Cerebellar nuclear complex (tissue), 1 donor: ENCODE measurements at regions not wholly inside any gene's neighbourhood (a gene's known extent, or its start where the extent isn't known, plus 50 kb on each side); places are given as distances from the start of the nearest gene placed in this dataset.

ENCODE experiments used
- DNase-seq, 2 experiments: peaks; one replicate each; lab custom pipeline; 2025; lab: John Stamatoyannopoulos, UW

- no peak for DNase-seq
These were observed 240.1 kb downstream of the RHOU start for GRCh38 chr1:228975238-228975907.

DNA sequence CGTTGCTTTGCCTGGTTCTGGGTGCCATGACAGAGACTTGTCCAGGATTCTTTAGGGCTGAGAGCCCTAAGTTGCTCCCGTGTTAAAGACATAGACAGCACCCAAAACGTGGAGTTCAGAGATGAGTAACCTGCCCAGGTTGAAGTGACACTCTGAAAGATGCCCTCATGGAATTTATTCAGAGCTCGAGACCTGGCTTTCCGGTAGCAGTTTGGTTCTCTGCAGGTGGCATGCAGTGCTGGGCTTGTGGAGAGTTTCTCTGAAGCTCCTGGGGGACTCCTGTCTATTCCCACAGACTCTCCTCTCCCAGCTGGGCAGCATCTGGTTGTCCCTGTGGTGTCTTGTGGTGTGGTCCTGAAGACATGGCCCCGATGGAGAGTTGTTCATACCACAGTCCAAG is 241.0 kb downstream of the RHOU start:
- no peak for DNase-seq

DNA sequence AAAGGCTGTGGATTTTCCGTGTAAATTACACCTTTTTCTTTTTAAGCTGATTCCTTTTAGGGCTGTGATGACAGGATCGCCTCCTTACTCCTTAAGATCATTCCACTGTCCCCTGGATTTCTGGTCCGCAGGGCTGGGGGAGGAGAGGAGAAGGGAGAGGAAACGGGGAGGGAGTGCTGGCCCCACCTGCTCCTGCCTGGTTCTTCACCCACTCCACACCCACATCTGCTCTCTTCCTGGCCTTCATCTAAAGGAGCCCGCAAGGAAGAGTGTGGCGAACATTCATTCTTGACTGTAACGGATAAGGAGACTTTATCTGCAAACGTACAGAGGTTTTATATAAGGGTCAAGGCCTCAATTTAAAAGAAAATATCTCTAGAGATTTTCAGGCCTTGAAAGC is 242.0 kb downstream of the RHOU start:
- DNase-seq, result no peak

GRCh38 chr1:228977741-228978140 is 242.5 kb downstream of the RHOU start:
- DNase-seq, result no peak

- peak in 1 of 2 experiments; percentile 4 for DNase-seq
These were observed 243.4 kb downstream of the RHOU start for GRCh38 chr1:228978484-228979324.

DNA sequence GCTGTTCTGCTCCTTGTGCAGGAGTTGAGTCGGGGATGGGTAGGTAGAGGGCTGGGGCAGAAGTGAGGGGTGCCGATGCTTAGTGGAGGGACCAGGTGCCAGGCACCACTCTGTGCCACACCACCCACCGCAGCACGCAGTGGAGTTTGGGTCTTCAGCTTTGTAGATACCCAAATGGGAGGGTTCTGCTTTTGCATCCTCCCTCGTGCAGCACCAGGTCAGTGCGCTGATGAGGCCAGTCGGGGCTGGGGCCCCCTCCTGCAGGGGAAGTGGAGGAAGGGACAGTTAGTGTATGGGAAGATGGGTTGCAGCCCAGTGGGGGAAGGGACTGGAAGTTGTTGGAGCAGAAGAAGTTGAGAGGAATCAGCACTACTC is 244.0 kb downstream of the RHOU start:
- no peak for DNase-seq

DNA sequence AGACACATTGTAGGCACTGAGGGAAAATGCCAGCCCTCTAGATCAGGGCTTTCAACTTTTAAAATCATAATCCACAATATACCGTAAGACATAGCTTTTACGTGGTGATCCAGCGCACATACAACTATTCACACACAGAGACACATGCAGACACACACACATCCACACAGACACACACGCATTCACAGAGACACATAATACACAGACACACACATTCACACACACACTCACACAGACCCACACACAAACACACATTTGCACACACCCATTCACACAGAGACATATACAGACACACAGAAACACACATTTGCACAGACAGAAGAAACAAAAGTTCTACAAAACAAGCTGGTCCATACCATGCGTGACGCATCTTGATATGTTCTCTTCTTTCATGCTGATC is 244.5 kb downstream of the RHOU start:
- no peak for DNase-seq

GRCh38 chr1:228980232-228980937 is 245.1 kb downstream of the RHOU start:
- no peak for DNase-seq

DNA sequence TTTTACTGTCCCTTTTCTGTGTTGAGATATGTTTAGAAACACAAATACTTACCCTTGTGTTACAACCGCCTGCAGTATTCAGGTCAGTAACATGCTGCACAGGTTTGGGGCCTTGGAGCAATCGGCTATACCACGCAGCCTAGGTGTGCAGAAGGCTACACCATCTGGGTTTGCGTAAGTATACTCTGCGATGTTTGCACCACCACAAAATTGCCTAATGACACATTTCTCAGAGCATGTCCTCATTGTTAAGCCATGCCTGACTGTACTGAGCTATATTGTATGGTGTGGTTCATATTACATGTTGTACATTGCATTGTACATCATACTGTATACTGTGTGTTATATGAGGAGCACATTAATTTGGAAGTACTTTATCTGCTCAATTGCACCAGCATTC is 247.4 kb downstream of the RHOU start:
- DNase-seq, result no peak

DNA sequence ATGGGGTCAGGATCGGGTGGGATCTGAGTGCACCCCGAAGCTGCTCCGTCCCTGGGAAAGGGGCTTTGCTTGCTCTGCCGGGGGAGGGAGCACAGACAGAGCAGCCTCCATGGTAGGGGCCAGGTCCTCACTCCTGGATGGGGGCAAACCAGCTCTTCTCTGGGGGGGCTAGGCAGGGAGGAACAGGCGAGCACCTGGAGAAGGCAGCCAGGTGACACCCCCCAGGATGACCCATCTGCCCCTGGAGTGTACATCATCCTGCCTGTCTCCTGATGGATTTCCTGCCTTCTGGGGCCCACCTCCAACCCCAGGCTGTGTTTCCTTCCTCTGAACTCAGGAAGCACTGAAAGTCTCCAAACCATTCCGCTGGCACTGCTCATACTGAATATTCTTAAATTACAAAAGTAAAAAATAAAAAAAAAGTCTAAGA is 248.0 kb downstream of the RHOU start:
- no peak for DNase-seq

- no peak for DNase-seq
These were observed 248.4 kb downstream of the RHOU start for GRCh38 chr1:228983661-228984060.

- no peak for DNase-seq
These were observed 248.8 kb downstream of the RHOU start for GRCh38 chr1:228984107-228984506.

GRCh38 chr1:228984646-228985631 is 249.7 kb downstream of the RHOU start:
- no peak for DNase-seq

- DNase-seq, result no peak
These were observed 250.4 kb downstream of the RHOU start for GRCh38 chr1:228985661-228986060.

DNA sequence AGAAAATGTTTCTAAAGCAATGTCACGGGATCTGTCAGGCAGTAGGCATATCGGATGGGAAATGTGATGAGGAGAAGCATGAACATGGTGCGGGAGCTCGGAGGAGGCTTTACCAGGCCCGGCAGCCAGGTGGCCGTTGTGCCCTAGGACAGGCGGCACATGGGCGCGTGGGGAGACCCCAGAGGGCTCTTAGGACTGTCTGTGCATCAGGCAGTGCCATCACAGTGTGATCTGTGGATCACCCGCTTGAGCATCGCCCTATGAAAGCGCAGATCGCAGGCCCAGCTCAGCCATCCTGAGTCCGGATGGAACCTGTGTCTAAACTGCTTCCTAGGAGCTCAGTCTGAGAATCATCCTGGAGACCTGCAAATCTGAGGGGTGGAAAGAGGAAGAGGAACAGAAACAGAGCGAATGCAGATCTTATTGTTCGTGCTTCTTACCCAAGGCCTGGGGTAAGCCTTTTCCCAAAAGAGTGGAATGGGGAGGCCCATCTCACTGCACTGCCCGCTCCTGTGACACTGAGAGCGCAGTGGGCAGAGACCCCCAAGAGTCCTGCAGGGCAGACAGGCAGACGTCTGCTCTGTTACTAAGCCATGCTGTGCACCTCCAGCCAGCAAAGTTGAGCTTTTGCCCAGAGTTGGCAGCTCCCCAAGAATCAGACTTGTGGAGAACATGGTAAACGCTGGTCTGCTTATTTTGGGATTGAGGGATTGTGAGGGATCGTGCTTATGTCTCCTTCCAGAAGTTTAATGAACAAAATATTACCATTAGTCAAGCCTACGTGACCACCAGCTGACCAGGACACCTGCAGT is 251.0 kb downstream of the RHOU start:
- no peak for DNase-seq

DNA sequence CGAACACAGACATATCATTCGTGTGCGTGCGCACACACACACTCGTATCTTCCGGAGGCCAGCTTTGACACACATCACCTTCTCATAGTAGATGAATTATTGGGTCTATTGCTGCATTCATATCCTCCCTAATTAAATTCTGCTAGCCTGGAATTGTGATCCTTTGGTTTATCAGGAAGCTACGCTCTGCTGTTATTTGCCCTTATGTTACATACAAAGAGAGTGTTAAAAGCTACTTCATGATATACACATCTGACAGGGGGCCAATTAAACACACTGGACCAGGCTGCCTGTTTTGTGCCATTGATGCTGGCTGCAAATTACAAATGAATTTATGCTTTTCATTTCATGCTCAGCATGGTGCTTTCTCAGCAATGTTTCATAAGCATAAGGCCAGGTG is 252.0 kb downstream of the RHOU start:
- no peak for DNase-seq

- DNase-seq, result no peak
These were observed 252.6 kb downstream of the RHOU start for GRCh38 chr1:228987736-228988506.

DNA sequence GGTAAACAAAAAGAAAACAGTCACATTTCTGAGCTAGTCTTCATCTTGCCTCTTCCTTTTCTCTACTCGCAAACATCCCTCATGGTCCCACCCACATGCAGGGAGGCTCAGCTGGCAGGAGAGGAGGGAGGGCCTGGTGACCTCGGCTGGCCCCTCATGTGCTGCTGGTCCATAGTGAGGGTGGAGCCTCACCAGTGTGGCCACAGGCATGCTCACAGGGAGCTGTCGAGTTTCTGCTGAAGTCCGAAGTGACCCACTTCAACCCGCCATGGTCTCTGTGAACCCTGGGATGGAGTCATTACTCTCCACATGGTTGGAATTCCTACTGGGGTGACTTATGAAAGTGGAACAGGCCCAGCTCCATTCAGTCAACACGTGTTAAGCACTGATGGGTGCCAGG is 253.4 kb downstream of the RHOU start:
- DNase-seq, result no peak

- DNase-seq, result no peak
These were observed 253.9 kb downstream of the RHOU start for GRCh38 chr1:228989176-228989575.

DNA sequence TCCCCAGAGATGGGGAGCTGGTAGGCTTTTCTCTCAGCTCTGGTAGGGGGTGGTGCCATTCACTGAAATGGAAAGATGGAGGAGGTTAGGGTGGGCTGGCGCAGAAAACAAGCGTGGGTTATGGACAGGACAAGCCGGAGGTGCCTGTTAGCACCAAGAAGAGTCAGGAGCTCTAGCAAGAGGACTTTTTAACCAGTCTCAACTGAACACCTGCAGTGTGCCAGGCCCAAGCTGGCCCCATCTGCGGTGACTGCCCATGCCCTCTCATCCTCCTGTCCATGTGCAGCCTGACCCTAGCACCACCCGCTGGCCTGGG is 254.4 kb downstream of the RHOU start:
- no peak for DNase-seq
